ENCODE measurements at regions not wholly inside any gene's neighbourhood (a gene's known extent, or its start where the extent isn't known, plus 50 kb on each side); places are given as distances from the start of the nearest gene placed in this dataset.

GRCh38 chr3:150249779-150250470, 158.2 kb upstream of the TSC22D2 start:
- H4K5ac ChIP-seq (ENCODE audit: low read depth, low read length), result peak overlapping the region; percentile 52
- H3K23ac ChIP-seq (ENCODE audit: low read depth, low read length), result peak overlapping the region; percentile 71; the same call in 1 of the 2 replicates
- WGBS, 2 experiments (ENCODE audit: extremely low coverage in 2 of 2, insufficient read length in 1 of 2), result 100% methylated on average over 1 of the region's 7 CpGs; no CpG with 5 or more reads in 1 of the 2 experiments
- peak overlapping the region; percentile 83 for H3K18ac ChIP-seq (ENCODE audit: low read depth, low read length)
- H3K9me1 ChIP-seq (ENCODE audit: insufficient read depth, low read length), result peaks cover 18% of the 10 kb centered on the region
- no peaks in the 10 kb centered on the region for H3K27me3 ChIP-seq (ENCODE audit: control insufficient read depth, insufficient read depth, low read length)
- no TSS peak for BruUV-seq (replicated peaks)
- H4K20me1 ChIP-seq (ENCODE audit: insufficient read depth, low read length), result no peaks in the 10 kb centered on the region
- peak overlapping the region; percentile 96 for H3K4ac ChIP-seq (ENCODE audit: low read depth, low read length)
- H4K91ac ChIP-seq (ENCODE audit: insufficient read depth, low read depth, low read length), result peak overlapping the region; percentile 79
- ATAC-seq (ENCODE audit: low read depth) (no peak), DNase-seq (no peak)
- H3K9ac ChIP-seq (ENCODE audit: low read depth, low read length), result 0 out of 2 replicates have a peak overlapping the region, but pooled peaks have one; percentile 9
- ChIA-PET CTCF (interaction anchor here (0.6 to 1.3 kb wide), 4 partner anchors 11 to 160 kb away, joined by 3 to 4 read pairs (median 3); no protein-coding TSS in a partner anchor), POLR2A (ENCODE audit: unreplicated experiment) (no interaction called here)
- no peak overlapping the region for H3K4me3 ChIP-seq (ENCODE audit: insufficient read depth, low read depth, low read length)
- H3K36me3 ChIP-seq (ENCODE audit: control insufficient read depth, insufficient read depth, low read length), result no peaks in the 10 kb centered on the region
- H3K4me2 ChIP-seq (ENCODE audit: low read depth, low read length), result no peak overlapping the region
- peaks cover 25% of the 10 kb centered on the region for H3K4me1 ChIP-seq (ENCODE audit: control insufficient read depth, insufficient read depth, low read length)
- peak overlapping the region; percentile 45 for H2AK9ac ChIP-seq (replicated peaks; ENCODE audit: low read depth, low read length, poor library complexity)
- peak overlapping the region; percentile 87 to 92; a peak in 3 of 4 replicates for H4K8ac ChIP-seq (ENCODE audit: low read depth in 2 of 2, low read length in 2 of 2)
- H2BK15ac ChIP-seq (ENCODE audit: low read depth, low read length), result peak overlapping the region; percentile 96; the same call in 2 of the 3 replicates
- H3K14ac ChIP-seq (replicated peaks; ENCODE audit: low read depth, low read length), result peak overlapping the region; percentile 82
- H3K79me1 ChIP-seq (ENCODE audit: low read depth in 1 of 2, low read length in 2 of 2), result peaks cover 6 to 18% of the 10 kb centered on the region in 2 experiments; a peak in 2 of 4 replicates
- H2AK5ac ChIP-seq (ENCODE audit: low read depth, low read length), result peak overlapping the region; percentile 95
- H3K9me3 ChIP-seq (ENCODE audit: control insufficient read depth, insufficient read depth, low read length), result no peaks in the 10 kb centered on the region
- no peak for TF ChIP-seq BHLHE40 (IDR thresholded peaks at IDR 0.05; ENCODE audit: low read depth, low read length)
- TF ChIP-seq USF2 (IDR thresholded peaks at IDR 0.05; ENCODE audit: low read depth, low read length), result no peak
- TF ChIP-seq NFE2L2 (IDR thresholded peaks at IDR 0.05; ENCODE audit: low read depth, low read length), result no peak
- no peak for TF ChIP-seq ELK1 (IDR thresholded peaks at IDR 0.05; ENCODE audit: borderline replicate concordance, low read depth, low read length)
- TF ChIP-seq FOS (IDR thresholded peaks at IDR 0.05; ENCODE audit: low read depth, low read length), result no peak
- no peak for TF ChIP-seq MAFK (IDR thresholded peaks at IDR 0.05; ENCODE audit: low read depth, low read length)
- no peak for TF ChIP-seq CEBPB (IDR thresholded peaks at IDR 0.05; ENCODE audit: low read depth, low read length)
- peak overlapping the region; percentile 93 for H2BK5ac ChIP-seq (ENCODE audit: low read depth, low read length, poor library complexity, severe bottlenecking)
- intact Hi-C loops (cut with micrococcal nuclease) (loop anchor here (2.0 kb wide), 1 partner anchor 121 kb away; no protein-coding TSS in a partner anchor), dilution Hi-C loops (cut with HindIII; ENCODE audit: low sequenced_read_pairs, unreplicated experiment) (no loop called here), in situ Hi-C loops (cut with MboI; ENCODE audit: low sequenced_read_pairs) (no loop called here)
- peak overlapping the region; percentile 53 for H2BK20ac ChIP-seq (ENCODE audit: low read depth, low read length)
- peak overlapping the region; percentile 51; the same call in 1 of the 2 replicates for H3K56ac ChIP-seq (ENCODE audit: extremely low read depth, insufficient read depth, low read length)
- H3K27ac ChIP-seq (ENCODE audit: insufficient read depth, low read length), result peak overlapping the region; percentile 69; the same call in 1 of the 2 replicates
- H2BK120ac ChIP-seq (ENCODE audit: low read depth, low read length), result peak overlapping the region; percentile 98
- peak overlapping the region; percentile 72 for H2AFZ ChIP-seq (replicated peaks; ENCODE audit: low read length, poor library complexity)

Measured in IMR-90 (cell line).